ENCODE measurements at regions not wholly inside any gene's neighbourhood (a gene's known extent, or its start where the extent isn't known, plus 50 kb on each side); places are given as distances from the start of the nearest gene placed in this dataset.
"Not testable (repeated sequence)": the region's sequence is repeated elsewhere in the genome, so short reads cannot be mapped to it uniquely, and the experiment has no call there.

GRCh38 chr12:131357185-131357747 lies 353.6 kb upstream of the SFSWAP start:
- DNase-seq (ENCODE audit: low read depth): no peak

GRCh38 chr12:131357920-131358319 lies 353.0 kb upstream of the SFSWAP start:
- no peak for DNase-seq (ENCODE audit: low read depth)

DNA sequence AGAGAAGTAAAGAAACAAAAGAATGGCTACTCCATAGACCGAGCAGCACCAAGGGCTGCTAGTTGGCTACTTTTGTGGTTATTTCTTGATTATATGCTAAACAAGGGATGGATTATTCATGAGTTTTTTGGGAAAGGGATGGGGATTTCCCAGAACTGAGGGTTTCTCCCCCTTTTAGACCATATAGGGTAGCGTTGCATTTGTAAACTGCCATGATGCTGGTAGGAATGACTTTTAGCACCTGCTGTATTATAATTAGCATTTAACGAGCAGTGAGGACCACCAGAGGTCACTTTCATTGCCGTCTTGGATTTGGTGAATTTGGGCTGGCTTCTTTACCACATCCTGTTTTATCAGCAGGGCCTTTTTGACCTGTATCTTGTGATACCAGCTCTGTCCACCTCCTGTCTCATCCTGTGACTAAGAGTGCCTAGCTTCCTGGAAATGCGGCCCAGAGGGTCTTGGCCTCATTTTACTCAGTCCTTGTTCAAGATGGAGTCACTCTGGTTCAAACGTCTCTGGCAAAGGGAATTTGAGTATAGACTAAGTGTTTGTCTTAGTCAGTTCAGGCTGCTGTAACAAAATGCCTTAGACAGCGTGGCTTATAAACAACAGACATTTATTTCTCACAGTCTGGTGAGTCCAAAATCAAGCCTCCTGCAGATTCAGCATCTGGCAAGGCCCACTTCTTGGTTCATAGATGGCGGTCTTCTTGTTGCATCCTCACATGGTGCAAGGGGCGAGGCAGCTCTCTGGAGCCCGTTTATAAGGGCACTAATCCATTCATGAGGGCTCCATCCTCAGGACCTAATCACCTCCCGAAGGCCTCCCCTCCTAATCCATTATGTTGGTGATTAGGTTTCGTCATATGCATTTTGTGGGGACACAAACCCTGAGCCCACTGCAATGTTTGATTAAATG lies 348.3 kb upstream of the SFSWAP start:
- no peak for DNase-seq (ENCODE audit: low read depth)

- no peak for DNase-seq (ENCODE audit: low read depth)
These were observed 347.5 kb upstream of the SFSWAP start for GRCh38 chr12:131363393-131363792.

GRCh38 chr12:131363841-131364495 lies 346.9 kb upstream of the SFSWAP start:
- no peak for DNase-seq (ENCODE audit: low read depth)

DNA sequence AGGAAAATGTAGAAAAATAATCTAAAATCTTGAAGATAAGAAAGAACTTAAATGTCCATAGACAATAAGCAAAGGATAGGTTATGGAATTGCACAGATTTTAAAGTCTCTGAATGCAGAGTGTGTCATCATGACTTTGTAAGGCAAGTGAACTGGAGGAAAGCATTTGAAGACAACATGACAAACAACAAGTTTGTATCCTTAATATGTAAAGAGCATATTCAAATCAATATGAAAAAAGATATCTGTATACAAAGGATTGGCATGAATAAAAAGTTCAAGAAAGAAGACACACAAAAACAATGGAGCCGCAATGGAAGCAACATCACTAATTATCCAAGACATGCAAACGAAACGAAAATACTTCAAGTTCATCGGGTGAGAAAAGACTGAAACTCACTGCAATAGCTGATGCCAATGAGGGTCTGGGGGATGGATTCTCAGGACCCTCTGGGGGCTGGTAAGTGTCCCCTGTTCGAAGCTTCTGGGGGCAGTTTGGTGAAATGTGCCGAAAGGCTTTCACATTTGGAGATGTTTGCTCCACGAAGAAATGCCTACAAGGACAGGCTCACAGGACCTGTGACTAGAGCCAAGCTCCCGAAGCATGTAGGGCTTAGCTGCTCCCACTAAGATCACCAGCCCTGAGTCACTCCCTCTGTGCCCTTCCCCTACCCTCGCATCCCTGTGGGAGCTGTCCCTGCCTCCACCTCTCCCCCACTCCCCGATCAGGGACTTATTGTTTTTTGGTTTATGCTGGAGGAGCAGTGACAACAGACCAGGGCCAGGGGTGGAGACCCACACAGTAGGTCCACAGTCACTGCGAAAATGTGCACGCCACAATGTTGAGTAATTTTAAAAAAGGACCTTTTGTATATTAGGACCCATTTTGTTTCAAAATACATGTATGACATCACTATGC lies 345.7 kb upstream of the SFSWAP start:
- DNase-seq (ENCODE audit: low read depth): no peak

DNA sequence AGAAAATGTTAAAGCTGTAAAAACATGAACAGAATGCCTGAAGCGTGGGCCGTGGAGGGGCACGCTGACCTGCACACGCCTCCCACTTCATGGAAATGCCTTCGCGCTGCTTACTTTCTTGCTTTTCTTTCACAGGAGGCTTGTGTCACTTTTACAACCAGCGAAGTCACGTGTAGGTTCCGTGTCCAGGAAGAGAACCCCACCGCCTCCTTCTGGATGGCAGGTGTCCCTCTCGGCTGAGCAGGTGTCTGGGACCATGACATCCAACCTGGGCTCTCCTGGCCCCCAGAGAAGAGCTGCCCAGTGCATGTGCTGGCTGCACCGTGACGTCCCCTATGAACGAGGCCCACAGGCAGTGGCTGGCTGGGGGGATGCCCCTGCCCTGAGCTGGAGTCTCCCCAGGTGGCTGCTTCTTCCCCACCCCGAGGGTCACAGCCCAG lies 345.0 kb upstream of the SFSWAP start:
- DNase-seq (ENCODE audit: low read depth): no peak

- DNase-seq (ENCODE audit: low read depth): no peak
These were observed 344.5 kb upstream of the SFSWAP start for GRCh38 chr12:131366261-131366871.

DNA sequence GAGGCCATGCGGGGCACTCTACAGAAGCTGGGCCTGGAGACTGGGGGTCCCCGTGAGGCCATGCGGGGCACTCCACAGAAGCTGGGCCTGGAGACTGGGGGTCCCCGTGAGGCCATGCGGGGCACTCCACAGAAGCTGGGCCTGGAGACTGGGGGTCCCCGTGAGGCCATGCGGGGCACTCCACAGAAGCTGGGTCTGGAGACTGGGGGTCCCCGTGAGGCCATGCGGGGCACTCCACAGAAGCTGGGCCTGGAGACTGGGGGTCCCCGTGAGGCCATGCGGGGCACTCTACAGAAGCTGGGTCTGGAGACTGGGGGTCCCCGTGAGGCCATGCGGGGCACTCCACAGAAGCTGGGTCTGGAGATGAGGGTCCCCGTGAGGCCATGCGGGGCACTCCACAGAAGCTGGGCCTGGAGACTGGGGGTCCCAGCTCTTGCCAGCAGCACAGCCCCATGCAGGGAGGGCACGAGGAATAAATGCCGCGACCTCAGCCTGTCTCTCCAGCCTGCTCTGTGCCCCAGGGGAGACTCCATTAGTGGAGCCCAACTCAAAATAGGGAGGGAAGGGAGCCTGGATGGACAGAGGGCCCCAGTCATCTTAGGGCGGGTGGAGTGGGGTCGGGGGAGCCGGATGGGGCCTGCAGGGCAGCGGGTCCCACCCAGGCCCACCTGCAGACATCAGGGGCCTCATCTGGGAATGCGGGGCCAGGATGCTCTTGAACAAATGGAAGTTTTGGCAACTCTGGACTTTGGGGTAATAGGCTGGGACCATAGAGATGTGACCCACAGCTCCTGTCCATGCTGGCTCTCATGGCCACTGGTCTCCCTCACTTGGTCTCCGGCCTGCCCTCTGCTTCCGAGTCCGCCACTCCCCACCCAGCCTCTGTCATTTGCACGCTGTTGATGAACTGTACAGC lies 343.6 kb upstream of the SFSWAP start:
- DNase-seq (ENCODE audit: low read depth): not testable (repeated sequence)

DNA sequence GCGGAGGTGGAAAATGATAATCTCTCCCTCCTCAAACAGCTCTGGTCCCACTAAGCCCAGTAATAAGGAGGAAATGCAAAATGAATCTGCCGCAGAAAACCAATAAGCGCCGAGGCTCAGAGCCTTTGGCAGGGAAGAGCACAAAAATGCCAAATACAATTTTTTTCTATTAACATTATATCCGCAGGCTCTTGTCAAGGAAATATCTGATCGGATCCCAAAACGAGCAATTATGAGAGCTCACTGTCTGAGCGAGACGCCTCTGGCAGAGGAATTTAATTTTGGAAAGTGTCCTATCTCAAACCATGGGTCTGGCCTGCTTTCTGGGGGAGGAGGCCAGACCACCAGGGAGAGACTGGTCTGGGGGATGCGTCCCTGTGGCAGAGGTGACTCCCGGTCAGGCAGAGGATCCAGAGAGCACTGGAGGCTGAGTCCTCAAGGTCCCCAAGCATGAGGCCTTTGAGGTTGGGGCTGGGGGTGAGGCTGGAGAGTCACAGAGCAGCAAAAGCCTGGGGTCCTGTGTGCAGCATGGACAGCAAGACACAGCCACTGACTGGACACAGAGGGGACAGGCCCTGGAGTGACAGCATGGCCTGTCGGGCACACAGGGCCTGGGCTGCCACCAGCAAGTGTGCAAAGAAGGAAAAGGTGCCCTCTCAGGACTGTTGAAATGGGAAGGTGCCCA lies 342.8 kb upstream of the SFSWAP start:
- no peak for DNase-seq (ENCODE audit: low read depth)

GRCh38 chr12:131368668-131369071 lies 342.2 kb upstream of the SFSWAP start:
- DNase-seq (ENCODE audit: low read depth): no peak

DNA sequence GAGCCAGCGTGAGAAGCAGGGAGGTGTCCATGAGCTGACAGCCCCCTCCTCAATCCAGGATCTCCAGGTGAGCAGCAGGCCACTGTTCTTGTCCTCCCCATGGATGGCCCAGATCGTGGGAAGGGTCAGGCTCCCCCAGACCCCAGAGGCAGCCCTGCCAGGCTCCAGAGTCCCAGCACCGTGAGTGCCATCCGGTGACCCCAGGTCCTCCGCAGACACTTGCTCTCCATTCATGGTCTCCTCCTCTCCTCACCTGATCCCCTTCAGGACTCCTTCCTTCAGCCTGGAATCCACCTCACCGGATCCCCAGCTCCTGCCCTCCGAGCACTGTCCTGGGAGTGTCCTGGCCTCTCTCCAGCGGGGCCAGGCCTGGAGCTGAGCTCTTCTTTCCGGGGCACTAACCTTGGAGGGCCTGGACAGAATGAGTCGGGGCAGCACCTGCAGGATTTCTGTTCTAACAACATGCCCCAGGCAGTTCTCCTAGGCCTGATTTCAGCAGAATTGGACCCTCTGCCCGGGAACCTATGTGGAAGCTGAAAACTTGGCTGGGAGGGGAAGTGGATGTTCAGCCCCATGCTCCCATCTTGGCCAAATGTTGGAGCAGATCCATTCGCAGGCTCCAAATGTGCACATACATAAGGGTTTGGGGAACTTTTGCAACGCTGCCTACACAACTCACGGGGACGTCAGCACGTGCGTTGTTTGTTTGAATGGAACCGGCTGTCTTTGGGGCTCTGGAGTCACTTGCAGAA lies 341.6 kb upstream of the SFSWAP start:
- no peak for DNase-seq (ENCODE audit: low read depth)

- no peak for DNase-seq (ENCODE audit: low read depth)
These were observed 340.6 kb upstream of the SFSWAP start for GRCh38 chr12:131370321-131370720.

GRCh38 chr12:131370791-131371347 lies 340.0 kb upstream of the SFSWAP start:
- DNase-seq (ENCODE audit: low read depth): no peak

- no peak for DNase-seq (ENCODE audit: low read depth)
These were observed 339.3 kb upstream of the SFSWAP start for GRCh38 chr12:131371401-131372170.

GRCh38 chr12:131372171-131372475 lies 338.8 kb upstream of the SFSWAP start:
- no peak for DNase-seq (ENCODE audit: low read depth)

- DNase-seq (ENCODE audit: low read depth): no peak
These were observed 338.1 kb upstream of the SFSWAP start for GRCh38 chr12:131372706-131373195.
